ENCODE measurements at regions not wholly inside any gene's neighbourhood (a gene's known extent, or its start where the extent isn't known, plus 50 kb on each side); places are given as distances from the start of the nearest gene placed in this dataset.

GRCh38 chr2:147715807-147716206, 129.0 kb upstream of the ACVR2A start:
- TF ChIP-seq POLR2AphosphoS5 (IDR thresholded peaks at IDR 0.05; ENCODE audit: low read depth, low read length) (no peak), TCF7L2 (IDR thresholded peaks at IDR 0.05; ENCODE audit: low read depth, low read length) (no peak), SIN3A (IDR thresholded peaks at IDR 0.05; ENCODE audit: borderline replicate concordance, insufficient read depth, low read depth, low read length) (no peak), REST (IDR thresholded peaks at IDR 0.05; ENCODE audit: insufficient read depth in 1 of 2, low read depth in 2 of 2, low read length in 1 of 2) (no peak)
- TF ChIP-seq, protein P1, sequence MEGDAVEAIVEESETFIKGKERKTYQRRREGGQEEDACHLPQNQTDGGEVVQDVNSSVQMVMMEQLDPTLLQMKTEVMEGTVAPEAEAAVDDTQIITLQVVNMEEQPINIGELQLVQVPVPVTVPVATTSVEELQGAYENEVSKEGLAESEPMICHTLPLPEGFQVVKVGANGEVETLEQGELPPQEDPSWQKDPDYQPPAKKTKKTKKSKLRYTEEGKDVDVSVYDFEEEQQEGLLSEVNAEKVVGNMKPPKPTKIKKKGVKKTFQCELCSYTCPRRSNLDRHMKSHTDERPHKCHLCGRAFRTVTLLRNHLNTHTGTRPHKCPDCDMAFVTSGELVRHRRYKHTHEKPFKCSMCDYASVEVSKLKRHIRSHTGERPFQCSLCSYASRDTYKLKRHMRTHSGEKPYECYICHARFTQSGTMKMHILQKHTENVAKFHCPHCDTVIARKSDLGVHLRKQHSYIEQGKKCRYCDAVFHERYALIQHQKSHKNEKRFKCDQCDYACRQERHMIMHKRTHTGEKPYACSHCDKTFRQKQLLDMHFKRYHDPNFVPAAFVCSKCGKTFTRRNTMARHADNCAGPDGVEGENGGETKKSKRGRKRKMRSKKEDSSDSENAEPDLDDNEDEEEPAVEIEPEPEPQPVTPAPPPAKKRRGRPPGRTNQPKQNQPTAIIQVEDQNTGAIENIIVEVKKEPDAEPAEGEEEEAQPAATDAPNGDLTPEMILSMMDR (IDR thresholded peaks at IDR 0.05), result no peak
- intact Hi-C loops (cut with micrococcal nuclease; ENCODE audit: unreplicated experiment) (no loop called here), in situ Hi-C loops (cut with HindIII; ENCODE audit: low pct_unique_long_range_greater_than_20kb, low sequenced_read_pairs) (no loop called here)
- Histone ChIP-seq H3K27ac (ENCODE audit: low read length) (no peak overlapping the region), H3K27me3 (ENCODE audit: control insufficient read depth, insufficient read depth, low read length) (no peaks in the 10 kb centered on the region), H3K9me3 (ENCODE audit: control insufficient read depth, insufficient read depth, low read depth, low read length) (no peaks in the 10 kb centered on the region), H3K4me1 (ENCODE audit: control insufficient read depth, insufficient read depth, low read length) (no peaks in the 10 kb centered on the region), H3K4me3 (ENCODE audit: low read depth in 2 of 2, low read length in 2 of 2) (no peak overlapping the region), H3K36me3 (ENCODE audit: control insufficient read depth, insufficient read depth, low read length) (no peaks in the 10 kb centered on the region)
- POLR2A ChIA-PET, result no interaction called here
- DNase-seq (ENCODE audit: low read depth, low spot score) (no peak), ATAC-seq (no peak)
- BruUV-seq (replicated peaks), result no TSS peak
- CTCF ChIA-PET, result no interaction called here

- TF ChIP-seq SIN3A (IDR thresholded peaks at IDR 0.05; ENCODE audit: borderline replicate concordance, insufficient read depth, low read depth, low read length) (no peak), POLR2AphosphoS5 (IDR thresholded peaks at IDR 0.05; ENCODE audit: low read depth, low read length) (no peak), REST (IDR thresholded peaks at IDR 0.05; ENCODE audit: insufficient read depth in 1 of 2, low read depth in 2 of 2, low read length in 1 of 2) (no peak), TCF7L2 (IDR thresholded peaks at IDR 0.05; ENCODE audit: low read depth, low read length) (no peak)
- TF ChIP-seq, protein P1 (IDR thresholded peaks at IDR 0.05), result no peak
- CTCF ChIA-PET, result no interaction called here
- no peak overlapping the region for H3K4me3 ChIP-seq (ENCODE audit: low read depth in 2 of 2, low read length in 2 of 2)
- no peaks in the 10 kb centered on the region for H3K4me1 ChIP-seq (ENCODE audit: control insufficient read depth, insufficient read depth, low read length)
- POLR2A ChIA-PET, result no interaction called here
- no TSS peak for BruUV-seq (replicated peaks)
- intact Hi-C loops (cut with micrococcal nuclease; ENCODE audit: unreplicated experiment) (no loop called here), in situ Hi-C loops (cut with HindIII; ENCODE audit: low pct_unique_long_range_greater_than_20kb, low sequenced_read_pairs) (no loop called here)
- no peak for ATAC-seq
- H3K27me3 ChIP-seq (ENCODE audit: control insufficient read depth, insufficient read depth, low read length), result no peaks in the 10 kb centered on the region
- DNase-seq (ENCODE audit: low read depth, low spot score), result no peak
- H3K9me3 ChIP-seq (ENCODE audit: control insufficient read depth, insufficient read depth, low read depth, low read length), result no peaks in the 10 kb centered on the region
- no peaks in the 10 kb centered on the region for H3K36me3 ChIP-seq (ENCODE audit: control insufficient read depth, insufficient read depth, low read length)
- no peak overlapping the region for H3K27ac ChIP-seq (ENCODE audit: low read length)
Observed at GRCh38 chr2:147714582-147714981, 130.2 kb upstream of the ACVR2A start.
